HTR-8/SVneo (cell line): ENCODE measurements at regions not wholly inside any gene's neighbourhood (a gene's known extent, or its start where the extent isn't known, plus 50 kb on each side); places are given as distances from the start of the nearest gene placed in this dataset.

ENCODE experiments used
- DNase-seq: peaks from one replicate; pipeline ENCODE4 v3.0.0; 2011; ENCODE audit warnings: low spot score, mixed read lengths; ENCODE audit not compliant: insufficient read length
- FAIRE-seq: peaks from 2 replicates; lab custom pipeline; 2011; peaks lifted over from hg19 to GRCh38; lab: Jason Lieb, UNC

- FAIRE-seq = no peak
Observed at GRCh38 chr15:67980171-67980570, 73.9 kb upstream of the PIAS1 start.

GRCh38 chr15:67980773-67981685 lies 73.1 kb upstream of the PIAS1 start:
- FAIRE-seq (no peak), DNase-seq (no peak)

More at GRCh38 chr15:67980171-67980570, 73.9 kb upstream of the PIAS1 start:
- DNase-seq = no peak

- DNase-seq (no peak), FAIRE-seq (no peak)
Observed at GRCh38 chr15:67981848-67982247, 72.3 kb upstream of the PIAS1 start.

GRCh38 chr15:67991706-67992105 lies 62.4 kb upstream of the PIAS1 start:
- DNase-seq (no peak), FAIRE-seq (no peak)

GRCh38 chr15:67992411-67992810 lies 61.7 kb upstream of the PIAS1 start:
- no peak for FAIRE-seq
- no peak for DNase-seq

GRCh38 chr15:67992834-67993233 lies 61.3 kb upstream of the PIAS1 start:
- DNase-seq (no peak), FAIRE-seq (peak; percentile 9)

GRCh38 chr15:67997996-67998395 lies 56.1 kb upstream of the PIAS1 start:
- DNase-seq (peak; percentile 74), FAIRE-seq (peak; percentile 26)

- DNase-seq = peak; percentile 83
- peak; percentile 82 for FAIRE-seq
Observed at GRCh38 chr15:67998599-67999133, 55.4 kb upstream of the PIAS1 start.

GRCh38 chr15:67999320-68000100 lies 54.6 kb upstream of the PIAS1 start:
- DNase-seq (peak; percentile 26), FAIRE-seq (peak; percentile 51)

GRCh38 chr15:68000754-68001153 lies 53.4 kb upstream of the PIAS1 start:
- DNase-seq = no peak
- FAIRE-seq = no peak

GRCh38 chr15:68001811-68002210 lies 52.3 kb upstream of the PIAS1 start:
- FAIRE-seq = no peak
- no peak for DNase-seq

GRCh38 chr15:68003297-68003696 lies 50.8 kb upstream of the PIAS1 start:
- FAIRE-seq (no peak), DNase-seq (no peak)
